ENCODE measurements at regions not wholly inside any gene's neighbourhood (a gene's known extent, or its start where the extent isn't known, plus 50 kb on each side); places are given as distances from the start of the nearest gene placed in this dataset.

GRCh38 chr22:27093422-27093821, 436.0 kb downstream of the MIAT start:
- TF ChIP-seq EZH2phosphoT487 (IDR thresholded peaks at IDR 0.05; ENCODE audit: low read depth) (no peak), CTCF (IDR thresholded peaks at IDR 0.05; ENCODE audit: low read depth, low read length) (no peak)
